Right atrium auricular region (tissue), 2 donors: ENCODE measurements at regions not wholly inside any gene's neighbourhood (a gene's known extent, or its start where the extent isn't known, plus 50 kb on each side); places are given as distances from the start of the nearest gene placed in this dataset.

Experiments
- DNase-seq: peaks from one replicate; pipeline ENCODE4 v3.0.0-alpha.2; 2019; ENCODE audit warnings: low spot score
- H3K27ac ChIP-seq, 2 donors: fragments of 200-600 bp; sonication (generic); 1 replicate in 1 of 2; 2 replicates in 1 of 2; pipeline ENCODE4 v1.5.1; 2016 to 2019
- H3K27me3 ChIP-seq, 2 donors: fragments of 200-600 bp; sonication (generic); one replicate each; pipeline versions ENCODE4 v1.5.1 to v1.6.0; 2017 to 2019
- H3K36me3 ChIP-seq: fragments of 200-600 bp; sonication (generic); one replicate; pipeline ENCODE4 v1.5.1; 2016
- H3K4me1 ChIP-seq, 2 donors: fragments of 200-600 bp; sonication (generic); one replicate each; pipeline versions ENCODE4 v1.5.1 to v1.6.0; 2017 to 2019
- H3K4me3 ChIP-seq, 2 donors: fragments of 200-600 bp; sonication (generic); 1 replicate in 1 of 2; 2 replicates in 1 of 2; pipeline ENCODE4 v1.5.1; 2017 to 2019; ENCODE audit warnings: mild to moderate bottlenecking in 1 of 2, moderate library complexity in 1 of 2
- H3K9me3 ChIP-seq, 2 donors: fragments of 200-600 bp; sonication (generic); one replicate each; pipeline ENCODE4 v1.5.1; 2019
- TF ChIP-seq, protein P1 (sequence below), 2 donors: fragments of 200-600 bp; sonication (generic); IDR thresholded peaks; one replicate each; pipeline ENCODE4 v1.5.1; 2019; ENCODE audit warnings: antibody characterized with exemption in 2 of 2

DNA sequence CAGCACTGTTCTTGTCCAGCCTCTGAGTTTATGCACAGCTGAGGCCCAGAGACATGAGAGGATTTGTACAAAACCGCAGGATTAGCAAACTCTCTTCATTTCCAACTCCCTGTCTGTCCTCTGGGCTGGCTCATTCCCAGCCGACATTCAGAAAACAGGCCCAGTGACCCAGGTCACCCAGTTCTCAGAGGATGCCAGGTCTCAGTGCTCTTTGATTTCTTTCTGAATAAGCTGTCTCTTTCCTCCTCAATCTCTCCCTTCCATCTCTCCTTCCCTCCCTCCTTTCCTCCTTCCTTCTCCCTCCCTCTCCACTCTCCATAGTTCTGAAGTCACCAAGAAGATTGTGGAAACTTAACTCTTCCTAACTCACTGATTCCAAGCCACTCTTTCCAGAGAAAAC, 372.7 kb upstream of the SULF2 start:
- Histone ChIP-seq H3K4me1 (no peaks in the 10 kb centered on the region), H3K27me3 (no peaks in the 10 kb centered on the region), H3K27ac (no peak overlapping the region), H3K4me3 (no peak overlapping the region), H3K9me3 (peaks cover 0 to 10% of the 10 kb centered on the region in 2 donors), H3K36me3 (no peaks in the 10 kb centered on the region)
- TF ChIP-seq, protein P1, sequence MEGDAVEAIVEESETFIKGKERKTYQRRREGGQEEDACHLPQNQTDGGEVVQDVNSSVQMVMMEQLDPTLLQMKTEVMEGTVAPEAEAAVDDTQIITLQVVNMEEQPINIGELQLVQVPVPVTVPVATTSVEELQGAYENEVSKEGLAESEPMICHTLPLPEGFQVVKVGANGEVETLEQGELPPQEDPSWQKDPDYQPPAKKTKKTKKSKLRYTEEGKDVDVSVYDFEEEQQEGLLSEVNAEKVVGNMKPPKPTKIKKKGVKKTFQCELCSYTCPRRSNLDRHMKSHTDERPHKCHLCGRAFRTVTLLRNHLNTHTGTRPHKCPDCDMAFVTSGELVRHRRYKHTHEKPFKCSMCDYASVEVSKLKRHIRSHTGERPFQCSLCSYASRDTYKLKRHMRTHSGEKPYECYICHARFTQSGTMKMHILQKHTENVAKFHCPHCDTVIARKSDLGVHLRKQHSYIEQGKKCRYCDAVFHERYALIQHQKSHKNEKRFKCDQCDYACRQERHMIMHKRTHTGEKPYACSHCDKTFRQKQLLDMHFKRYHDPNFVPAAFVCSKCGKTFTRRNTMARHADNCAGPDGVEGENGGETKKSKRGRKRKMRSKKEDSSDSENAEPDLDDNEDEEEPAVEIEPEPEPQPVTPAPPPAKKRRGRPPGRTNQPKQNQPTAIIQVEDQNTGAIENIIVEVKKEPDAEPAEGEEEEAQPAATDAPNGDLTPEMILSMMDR (IDR thresholded peaks at IDR 0.05) = no peak
- DNase-seq = no peak

GRCh38 chr20:48156951-48157700, 371.8 kb upstream of the SULF2 start:
- Histone ChIP-seq H3K27me3 (no peaks in the 10 kb centered on the region), H3K4me3 (no peak overlapping the region), H3K27ac (no peak overlapping the region), H3K36me3 (no peaks in the 10 kb centered on the region), H3K4me1 (no peaks in the 10 kb centered on the region), H3K9me3 (peaks cover 0 to 10% of the 10 kb centered on the region in 2 donors)
- TF ChIP-seq, protein P1 (IDR thresholded peaks at IDR 0.05) = no peak
- no peak for DNase-seq

- no peaks in the 10 kb centered on the region for H3K36me3 ChIP-seq
- H3K4me3 ChIP-seq = no peak overlapping the region
- H3K27ac ChIP-seq = no peak overlapping the region
- no peaks in the 10 kb centered on the region for H3K4me1 ChIP-seq
- H3K9me3 ChIP-seq = peaks cover 0 to 10% of the 10 kb centered on the region in 2 donors
- TF ChIP-seq, protein P1 (IDR thresholded peaks at IDR 0.05) = no peak
- no peak for DNase-seq
- no peaks in the 10 kb centered on the region for H3K27me3 ChIP-seq
These were observed 371.2 kb upstream of the SULF2 start for GRCh38 chr20:48156521-48156920.

GRCh38 chr20:48155268-48155667, 370.0 kb upstream of the SULF2 start:
- Histone ChIP-seq H3K4me1 (no peaks in the 10 kb centered on the region), H3K9me3 (peaks cover 0 to 10% of the 10 kb centered on the region in 2 donors)
- TF ChIP-seq, protein P1 (IDR thresholded peaks at IDR 0.05) = no peak

DNA sequence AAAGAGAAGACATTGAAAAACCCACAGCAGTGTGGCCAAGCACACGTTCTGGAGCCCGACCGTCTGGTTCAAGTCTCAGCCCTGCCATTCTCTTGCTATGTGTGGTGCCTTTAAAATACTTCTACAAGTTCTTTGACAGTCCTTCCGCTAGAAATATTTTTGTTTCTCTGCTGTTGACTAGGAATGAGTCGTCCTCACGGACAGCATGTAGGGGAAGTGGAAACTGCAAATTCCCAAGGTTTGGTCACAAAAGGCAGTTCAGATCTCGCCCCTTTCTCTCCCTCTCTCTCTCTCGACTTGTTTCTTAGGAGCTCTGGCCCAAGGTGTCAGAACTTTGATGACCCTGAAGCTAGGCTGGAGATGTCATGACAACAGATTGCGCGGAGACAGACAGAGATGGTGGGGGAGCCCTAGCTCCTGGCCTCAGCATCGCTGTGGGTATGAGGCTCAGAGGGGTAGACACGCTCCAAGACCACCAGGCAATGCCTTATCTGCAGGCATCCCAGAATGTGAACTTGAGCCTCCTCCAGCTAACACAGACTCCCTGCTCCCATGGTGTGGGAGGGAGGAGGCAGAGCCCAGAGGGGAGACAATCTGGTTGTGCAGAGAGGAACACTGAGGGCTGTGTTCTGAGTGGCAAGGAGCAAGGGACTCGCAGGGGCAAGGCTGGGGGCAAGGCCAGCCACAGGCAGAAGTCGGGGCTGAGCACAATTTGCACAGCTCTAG, 368.9 kb upstream of the SULF2 start:
- Histone ChIP-seq H3K9me3 (peaks cover 0 to 10% of the 10 kb centered on the region in 2 donors), H3K4me1 (no peaks in the 10 kb centered on the region), H3K4me3 (no peak overlapping the region), H3K27me3 (no peaks in the 10 kb centered on the region), H3K27ac (no peak overlapping the region), H3K36me3 (no peaks in the 10 kb centered on the region)
- no peak for DNase-seq
- TF ChIP-seq, protein P1 (IDR thresholded peaks at IDR 0.05) = no peak

More at GRCh38 chr20:48155268-48155667, 370.0 kb upstream of the SULF2 start:
- H3K27ac ChIP-seq = no peak overlapping the region
- H3K36me3 ChIP-seq = no peaks in the 10 kb centered on the region
- H3K27me3 ChIP-seq = no peaks in the 10 kb centered on the region
- no peak overlapping the region for H3K4me3 ChIP-seq
- no peak for DNase-seq
